ENCODE measurements at regions not wholly inside any gene's neighbourhood (a gene's known extent, or its start where the extent isn't known, plus 50 kb on each side); places are given as distances from the start of the nearest gene placed in this dataset.

- H3K27me3 ChIP-seq (replicated peaks; ENCODE audit: insufficient read depth, low read depth, low read length, poor library complexity), result no peaks in the 10 kb centered on the region
- H3K4me1 ChIP-seq (ENCODE audit: insufficient read depth, low read length, poor library complexity, severe bottlenecking), result peaks cover 5% of the 10 kb centered on the region
- peaks cover 4% of the 10 kb centered on the region for H3K9me3 ChIP-seq (ENCODE audit: low read depth, low read length, poor library complexity, severe bottlenecking)
- intact Hi-C loops (cut with micrococcal nuclease; ENCODE audit: unreplicated experiment), result no loop called here
- ChIA-PET CTCF (no interaction called here), POLR2A (ENCODE audit: low non-redundant PET) (no interaction called here)
- no peaks in the 10 kb centered on the region for H3K36me3 ChIP-seq (ENCODE audit: insufficient read depth, low read length, poor library complexity, severe bottlenecking)
- no peak for TF ChIP-seq EZH2 (IDR thresholded peaks at IDR 0.05; ENCODE audit: borderline replicate concordance, low read depth, low read length, poor library complexity, severe bottlenecking)
- TF ChIP-seq CTCF (conservative IDR thresholded peaks at IDR 0.05; ENCODE audit: low read depth, low read length), result no peak
- H3K27ac ChIP-seq (ENCODE audit: low read depth, low read length, poor library complexity, severe bottlenecking), result no peak overlapping the region
- no TSS peak for BruUV-seq (replicated peaks)
- no peak overlapping the region for H3K4me3 ChIP-seq (ENCODE audit: low read depth, low read length, poor library complexity, severe bottlenecking)
- no peak for DNase-seq (ENCODE audit: low spot score)
These were observed 313.7 kb downstream of the MN1 start for GRCh38 chr22:27487600-27488452.

- Histone ChIP-seq H3K36me3 (ENCODE audit: insufficient read depth, low read length, poor library complexity, severe bottlenecking) (no peaks in the 10 kb centered on the region), H3K4me1 (ENCODE audit: insufficient read depth, low read length, poor library complexity, severe bottlenecking) (peaks cover 4% of the 10 kb centered on the region), H3K4me3 (ENCODE audit: low read depth, low read length, poor library complexity, severe bottlenecking) (no peak overlapping the region), H3K27me3 (replicated peaks; ENCODE audit: insufficient read depth, low read depth, low read length, poor library complexity) (no peaks in the 10 kb centered on the region), H3K27ac (ENCODE audit: low read depth, low read length, poor library complexity, severe bottlenecking) (no peak overlapping the region), H3K9me3 (ENCODE audit: low read depth, low read length, poor library complexity, severe bottlenecking) (peaks cover 4% of the 10 kb centered on the region)
- CTCF ChIA-PET, result no interaction called here
- TF ChIP-seq CTCF (conservative IDR thresholded peaks at IDR 0.05; ENCODE audit: low read depth, low read length) (no peak), EZH2 (IDR thresholded peaks at IDR 0.05; ENCODE audit: borderline replicate concordance, low read depth, low read length, poor library complexity, severe bottlenecking) (no peak)
- BruUV-seq (replicated peaks), result no TSS peak
- DNase-seq (ENCODE audit: low spot score), result no peak
- intact Hi-C loops (cut with micrococcal nuclease; ENCODE audit: unreplicated experiment), result no loop called here
- POLR2A ChIA-PET (ENCODE audit: low non-redundant PET), result no interaction called here
These were observed 312.9 kb downstream of the MN1 start for GRCh38 chr22:27488456-27489177.

GRCh38 chr22:27489178-27489675 is 312.3 kb downstream of the MN1 start:
- BruUV-seq (replicated peaks), result no TSS peak
- ChIA-PET POLR2A (ENCODE audit: low non-redundant PET) (no interaction called here), CTCF (no interaction called here)
- no peak for DNase-seq (ENCODE audit: low spot score)
- Histone ChIP-seq H3K27ac (ENCODE audit: low read depth, low read length, poor library complexity, severe bottlenecking) (no peak overlapping the region), H3K4me1 (ENCODE audit: insufficient read depth, low read length, poor library complexity, severe bottlenecking) (no peaks in the 10 kb centered on the region), H3K4me3 (ENCODE audit: low read depth, low read length, poor library complexity, severe bottlenecking) (no peak overlapping the region), H3K9me3 (ENCODE audit: low read depth, low read length, poor library complexity, severe bottlenecking) (peaks cover 4% of the 10 kb centered on the region), H3K27me3 (replicated peaks; ENCODE audit: insufficient read depth, low read depth, low read length, poor library complexity) (no peaks in the 10 kb centered on the region), H3K36me3 (ENCODE audit: insufficient read depth, low read length, poor library complexity, severe bottlenecking) (no peaks in the 10 kb centered on the region)
- TF ChIP-seq EZH2 (IDR thresholded peaks at IDR 0.05; ENCODE audit: borderline replicate concordance, low read depth, low read length, poor library complexity, severe bottlenecking), result no peak
- no peak for TF ChIP-seq CTCF (conservative IDR thresholded peaks at IDR 0.05; ENCODE audit: low read depth, low read length)
- intact Hi-C loops (cut with micrococcal nuclease; ENCODE audit: unreplicated experiment), result no loop called here

All from A673 (cell line).